ENCODE measurements at regions not wholly inside any gene's neighbourhood (a gene's known extent, or its start where the extent isn't known, plus 50 kb on each side); places are given as distances from the start of the nearest gene placed in this dataset.

GRCh38 chr5:135124724-135125123 lies 90.7 kb upstream of the PITX1 start:
- no peak overlapping the region for H3K27ac ChIP-seq (ENCODE audit: low read depth, low read length, severe bottlenecking)
- H3K36me3 ChIP-seq (ENCODE audit: control insufficient read depth, insufficient read depth, low read length) = no peaks in the 10 kb centered on the region
- no peaks in the 10 kb centered on the region for H3K9me3 ChIP-seq (ENCODE audit: control insufficient read depth, low read length)
- peaks cover 11% of the 10 kb centered on the region for H3K4me1 ChIP-seq (ENCODE audit: control insufficient read depth, insufficient read depth, low read length, poor library complexity, severe bottlenecking)
- WGBS, 2 experiments (ENCODE audit: insufficient coverage in 2 of 2) = 94 to 97% methylated on average over 8 of the region's 8 CpGs
- no peak overlapping the region for H3K4me3 ChIP-seq (ENCODE audit: extremely low read depth, insufficient read depth, low read length, poor library complexity, severe bottlenecking)

- Histone ChIP-seq H3K27ac (ENCODE audit: low read depth, low read length, severe bottlenecking) (no peak overlapping the region), H3K36me3 (ENCODE audit: control insufficient read depth, insufficient read depth, low read length) (no peaks in the 10 kb centered on the region), H3K9me3 (ENCODE audit: control insufficient read depth, low read length) (no peaks in the 10 kb centered on the region), H3K4me1 (ENCODE audit: control insufficient read depth, insufficient read depth, low read length, poor library complexity, severe bottlenecking) (peaks cover 11% of the 10 kb centered on the region), H3K4me3 (ENCODE audit: extremely low read depth, insufficient read depth, low read length, poor library complexity, severe bottlenecking) (no peak overlapping the region)
- WGBS, 2 experiments (ENCODE audit: insufficient coverage in 2 of 2) = 59 to 84% methylated on average over 3 to 4 of the region's 4 CpGs
These were observed 90.1 kb upstream of the PITX1 start for GRCh38 chr5:135124128-135124527.

GRCh38 chr5:135122797-135123196 lies 88.8 kb upstream of the PITX1 start:
- Histone ChIP-seq H3K27ac (ENCODE audit: low read depth, low read length, severe bottlenecking) (no peak overlapping the region), H3K9me3 (ENCODE audit: control insufficient read depth, low read length) (no peaks in the 10 kb centered on the region), H3K4me1 (ENCODE audit: control insufficient read depth, insufficient read depth, low read length, poor library complexity, severe bottlenecking) (peaks cover 11% of the 10 kb centered on the region), H3K36me3 (ENCODE audit: control insufficient read depth, insufficient read depth, low read length) (no peaks in the 10 kb centered on the region), H3K4me3 (ENCODE audit: extremely low read depth, insufficient read depth, low read length, poor library complexity, severe bottlenecking) (no peak overlapping the region)
- 100% methylated on average over 1 of the region's 1 CpG for WGBS, 2 experiments (ENCODE audit: insufficient coverage in 2 of 2)

- H3K4me3 ChIP-seq (ENCODE audit: extremely low read depth, insufficient read depth, low read length, poor library complexity, severe bottlenecking) = no peak overlapping the region
- no peaks in the 10 kb centered on the region for H3K36me3 ChIP-seq (ENCODE audit: control insufficient read depth, insufficient read depth, low read length)
- peaks cover 6% of the 10 kb centered on the region for H3K4me1 ChIP-seq (ENCODE audit: control insufficient read depth, insufficient read depth, low read length, poor library complexity, severe bottlenecking)
- WGBS, 2 experiments (ENCODE audit: insufficient coverage in 2 of 2) = 88 to 94% methylated on average over 5 to 8 of the region's 8 CpGs
- H3K27ac ChIP-seq (ENCODE audit: low read depth, low read length, severe bottlenecking) = no peak overlapping the region
- no peaks in the 10 kb centered on the region for H3K9me3 ChIP-seq (ENCODE audit: control insufficient read depth, low read length)
These were observed 86.9 kb upstream of the PITX1 start for GRCh38 chr5:135120951-135121350.

- H3K9me3 ChIP-seq (ENCODE audit: control insufficient read depth, low read length) = no peaks in the 10 kb centered on the region
- no peaks in the 10 kb centered on the region for H3K36me3 ChIP-seq (ENCODE audit: control insufficient read depth, insufficient read depth, low read length)
- H3K4me1 ChIP-seq (ENCODE audit: control insufficient read depth, insufficient read depth, low read length, poor library complexity, severe bottlenecking) = peaks cover 4% of the 10 kb centered on the region
- WGBS, 2 experiments (ENCODE audit: insufficient coverage in 2 of 2) = 81 to 89% methylated on average over 5 to 6 of the region's 6 CpGs
- H3K4me3 ChIP-seq (ENCODE audit: extremely low read depth, insufficient read depth, low read length, poor library complexity, severe bottlenecking) = no peak overlapping the region
- no peak overlapping the region for H3K27ac ChIP-seq (ENCODE audit: low read depth, low read length, severe bottlenecking)
These were observed 85.5 kb upstream of the PITX1 start for GRCh38 chr5:135119481-135119880.

GRCh38 chr5:135117590-135117989 lies 83.6 kb upstream of the PITX1 start:
- no peaks in the 10 kb centered on the region for H3K36me3 ChIP-seq (ENCODE audit: control insufficient read depth, insufficient read depth, low read length)

GRCh38 chr5:135116160-135116561 lies 82.1 kb upstream of the PITX1 start:
- Histone ChIP-seq H3K4me1 (ENCODE audit: control insufficient read depth, insufficient read depth, low read length, poor library complexity, severe bottlenecking) (no peaks in the 10 kb centered on the region), H3K27ac (ENCODE audit: low read depth, low read length, severe bottlenecking) (no peak overlapping the region), H3K9me3 (ENCODE audit: control insufficient read depth, low read length) (no peaks in the 10 kb centered on the region), H3K4me3 (ENCODE audit: extremely low read depth, insufficient read depth, low read length, poor library complexity, severe bottlenecking) (no peak overlapping the region), H3K36me3 (ENCODE audit: control insufficient read depth, insufficient read depth, low read length) (no peaks in the 10 kb centered on the region)
- WGBS, 2 experiments (ENCODE audit: insufficient coverage in 2 of 2) = 87 to 100% methylated on average over 5 to 6 of the region's 6 CpGs

More at GRCh38 chr5:135117590-135117989, 83.6 kb upstream of the PITX1 start:
- no peaks in the 10 kb centered on the region for H3K4me1 ChIP-seq (ENCODE audit: control insufficient read depth, insufficient read depth, low read length, poor library complexity, severe bottlenecking)
- H3K4me3 ChIP-seq (ENCODE audit: extremely low read depth, insufficient read depth, low read length, poor library complexity, severe bottlenecking) = no peak overlapping the region
- H3K9me3 ChIP-seq (ENCODE audit: control insufficient read depth, low read length) = no peaks in the 10 kb centered on the region
- no peak overlapping the region for H3K27ac ChIP-seq (ENCODE audit: low read depth, low read length, severe bottlenecking)
- WGBS, 2 experiments (ENCODE audit: insufficient coverage in 2 of 2) = 89 to 92% methylated on average over 4 to 5 of the region's 5 CpGs

GRCh38 chr5:135115591-135115990 lies 81.6 kb upstream of the PITX1 start:
- no peaks in the 10 kb centered on the region for H3K4me1 ChIP-seq (ENCODE audit: control insufficient read depth, insufficient read depth, low read length, poor library complexity, severe bottlenecking)
- no peak overlapping the region for H3K27ac ChIP-seq (ENCODE audit: low read depth, low read length, severe bottlenecking)
- no peak overlapping the region for H3K4me3 ChIP-seq (ENCODE audit: extremely low read depth, insufficient read depth, low read length, poor library complexity, severe bottlenecking)
- no peaks in the 10 kb centered on the region for H3K9me3 ChIP-seq (ENCODE audit: control insufficient read depth, low read length)
- WGBS, 2 experiments (ENCODE audit: insufficient coverage in 2 of 2) = 83 to 90% methylated on average over 2 to 3 of the region's 6 CpGs
- H3K36me3 ChIP-seq (ENCODE audit: control insufficient read depth, insufficient read depth, low read length) = no peaks in the 10 kb centered on the region

GRCh38 chr5:135114759-135115158 lies 80.7 kb upstream of the PITX1 start:
- WGBS, 2 experiments (ENCODE audit: insufficient coverage in 2 of 2) = 60 to 100% methylated on average over 1 of the region's 2 CpGs
- H3K4me1 ChIP-seq (ENCODE audit: control insufficient read depth, insufficient read depth, low read length, poor library complexity, severe bottlenecking) = no peaks in the 10 kb centered on the region
- H3K9me3 ChIP-seq (ENCODE audit: control insufficient read depth, low read length) = no peaks in the 10 kb centered on the region
- H3K4me3 ChIP-seq (ENCODE audit: extremely low read depth, insufficient read depth, low read length, poor library complexity, severe bottlenecking) = no peak overlapping the region
- no peaks in the 10 kb centered on the region for H3K36me3 ChIP-seq (ENCODE audit: control insufficient read depth, insufficient read depth, low read length)
- H3K27ac ChIP-seq (ENCODE audit: low read depth, low read length, severe bottlenecking) = no peak overlapping the region

- Histone ChIP-seq H3K4me3 (ENCODE audit: extremely low read depth, insufficient read depth, low read length, poor library complexity, severe bottlenecking) (no peak overlapping the region), H3K9me3 (ENCODE audit: control insufficient read depth, low read length) (no peaks in the 10 kb centered on the region), H3K36me3 (ENCODE audit: control insufficient read depth, insufficient read depth, low read length) (no peaks in the 10 kb centered on the region), H3K27ac (ENCODE audit: low read depth, low read length, severe bottlenecking) (no peak overlapping the region), H3K4me1 (ENCODE audit: control insufficient read depth, insufficient read depth, low read length, poor library complexity, severe bottlenecking) (no peaks in the 10 kb centered on the region)
- WGBS, 2 experiments (ENCODE audit: insufficient coverage in 2 of 2) = 82 to 90% methylated on average over 9 of the region's 10 CpGs
These were observed 78.1 kb upstream of the PITX1 start for GRCh38 chr5:135112008-135112725.

GRCh38 chr5:135110785-135111596 lies 77.0 kb upstream of the PITX1 start:
- Histone ChIP-seq H3K4me3 (ENCODE audit: extremely low read depth, insufficient read depth, low read length, poor library complexity, severe bottlenecking) (no peak overlapping the region), H3K27ac (ENCODE audit: low read depth, low read length, severe bottlenecking) (no peak overlapping the region), H3K36me3 (ENCODE audit: control insufficient read depth, insufficient read depth, low read length) (no peaks in the 10 kb centered on the region), H3K4me1 (ENCODE audit: control insufficient read depth, insufficient read depth, low read length, poor library complexity, severe bottlenecking) (peaks cover 3% of the 10 kb centered on the region), H3K9me3 (ENCODE audit: control insufficient read depth, low read length) (no peaks in the 10 kb centered on the region)
- 91 to 92% methylated on average over 7 to 8 of the region's 11 CpGs for WGBS, 2 experiments (ENCODE audit: insufficient coverage in 2 of 2)
